H9 (cell line): ENCODE measurements at regions not wholly inside any gene's neighbourhood (a gene's known extent, or its start where the extent isn't known, plus 50 kb on each side); places are given as distances from the start of the nearest gene placed in this dataset.

Experiments used
- DNase-seq: peaks from one replicate; pipeline ENCODE4 v3.0.0-alpha.2; 2017
- H2AFZ ChIP-seq: one replicate; pipeline ENCODE4 v1.6.1; 2013; ENCODE audit warnings: mild to moderate bottlenecking, low read length, control low read depth, moderate library complexity
- H2AK5ac ChIP-seq: 2 replicates; pipeline ENCODE4 v1.6.1; 2013; ENCODE audit warnings: low read length, control low read depth, mixed read lengths; ENCODE audit not compliant: insufficient read length
- H2BK120ac ChIP-seq: one replicate; pipeline ENCODE4 v1.6.1; 2013; ENCODE audit warnings: low read depth, mild to moderate bottlenecking, low read length, control low read depth, inconsistent platforms; ENCODE audit not compliant: poor library complexity, severe bottlenecking
- H2BK12ac ChIP-seq: 2 replicates; pipeline ENCODE4 v1.6.1; 2013; ENCODE audit warnings: low read length, control low read depth, mixed read lengths, low read depth; ENCODE audit not compliant: insufficient read length
- H2BK15ac ChIP-seq: 2 replicates; pipeline ENCODE4 v1.6.1; 2013; ENCODE audit warnings: low read depth, low read length, control low read depth
- H2BK20ac ChIP-seq: one replicate; pipeline ENCODE4 v1.6.1; 2013; ENCODE audit warnings: low read depth, mild to moderate bottlenecking, low read length, control low read depth, inconsistent platforms; ENCODE audit not compliant: poor library complexity, severe bottlenecking
- H2BK5ac ChIP-seq: 2 replicates; pipeline ENCODE4 v1.6.1; 2013; ENCODE audit warnings: low read length, control low read depth, mixed read lengths; ENCODE audit not compliant: insufficient read length
- H3K14ac ChIP-seq: 2 replicates; pipeline ENCODE4 v1.6.1; 2013; ENCODE audit warnings: low read length, control low read depth; ENCODE audit not compliant: insufficient read depth
- H3K18ac ChIP-seq: 2 replicates; pipeline ENCODE4 v1.6.1; 2013; ENCODE audit warnings: low read depth, mild to moderate bottlenecking, mixed read lengths, low read length, control low read depth; ENCODE audit not compliant: insufficient read length
- H3K23ac ChIP-seq: 2 replicates; pipeline ENCODE4 v1.6.1; 2013; ENCODE audit warnings: low read length, control low read depth, mixed read lengths, low read depth; ENCODE audit not compliant: insufficient read length
- H3K23me2 ChIP-seq: 2 replicates; pipeline ENCODE4 v1.6.1; 2013; ENCODE audit warnings: low read depth, mild to moderate bottlenecking, mixed read lengths, low read length, control low read depth; ENCODE audit not compliant: insufficient read length, poor library complexity, severe bottlenecking
- H3K27ac ChIP-seq: 2 replicates; pipeline ENCODE4 v1.5.1; 2013; ENCODE audit warnings: low read length, control low read depth, mixed read lengths, low read depth; ENCODE audit not compliant: insufficient read length
- H3K27me3 ChIP-seq: 2 replicates; pipeline ENCODE4 v1.6.1; 2013; ENCODE audit warnings: low read length, control low read depth, inconsistent platforms; ENCODE audit not compliant: insufficient read depth
- H3K4ac ChIP-seq: 2 replicates; pipeline ENCODE4 v1.6.1; 2013; ENCODE audit warnings: low read depth, mild to moderate bottlenecking, control low read depth, inconsistent platforms, low read length, moderate library complexity
- H3K4me1 ChIP-seq: 2 replicates; pipeline ENCODE4 v1.6.1; 2013; ENCODE audit warnings: low read length, control low read depth, inconsistent platforms; ENCODE audit not compliant: insufficient read depth
- H3K4me2 ChIP-seq: 2 replicates; pipeline ENCODE4 v1.6.1; 2013; ENCODE audit warnings: low read length, control low read depth, mixed read lengths; ENCODE audit not compliant: insufficient read length, insufficient read depth
- H3K56ac ChIP-seq: 2 replicates; pipeline ENCODE4 v1.6.1; 2013; ENCODE audit warnings: low read depth, mild to moderate bottlenecking, mixed read lengths, low read length, control low read depth; ENCODE audit not compliant: insufficient read length
- H3K79me1 ChIP-seq: 2 replicates; pipeline ENCODE4 v1.6.1; 2013; ENCODE audit warnings: low read depth, mild to moderate bottlenecking, moderate library complexity, low read length, control low read depth, inconsistent platforms; ENCODE audit not compliant: insufficient read depth, poor library complexity, severe bottlenecking
- H3K79me2 ChIP-seq: 2 replicates; pipeline ENCODE4 v1.6.1; 2013; ENCODE audit warnings: low read length, control low read depth, inconsistent platforms; ENCODE audit not compliant: insufficient read depth
- H3K9ac ChIP-seq: 2 replicates; pipeline ENCODE4 v1.6.1; 2013; ENCODE audit warnings: low read length, control low read depth, mixed read lengths; ENCODE audit not compliant: insufficient read length; ENCODE audit errors: extremely low read depth
- H3K9me3 ChIP-seq: one replicate; pipeline ENCODE4 v1.6.1; 2013; ENCODE audit warnings: low read depth, low read length, inconsistent platforms; ENCODE audit not compliant: control insufficient read depth
- H3T11ph ChIP-seq: one replicate; pipeline ENCODE4 v1.6.1; 2013; ENCODE audit warnings: mild to moderate bottlenecking, low read length, control low read depth, inconsistent platforms
- H4K20me1 ChIP-seq: one replicate; pipeline ENCODE4 v1.6.1; 2013; ENCODE audit not compliant: control insufficient read depth, insufficient read length, insufficient read depth
- H4K5ac ChIP-seq: 2 replicates; pipeline ENCODE4 v1.6.1; 2013; ENCODE audit warnings: low read depth, mild to moderate bottlenecking, mixed read lengths, low read length, control low read depth; ENCODE audit not compliant: insufficient read length
- H4K8ac ChIP-seq: replicated peaks from 2 replicates; pipeline ENCODE4 v1.6.1; 2013; ENCODE audit warnings: low read length, control low read depth, mixed read lengths, low read depth; ENCODE audit not compliant: insufficient read length
- H4K91ac ChIP-seq: 2 replicates; pipeline ENCODE4 v1.6.1; 2013; ENCODE audit warnings: low read depth, mild to moderate bottlenecking, moderate library complexity, mixed read lengths, low read length, control low read depth; ENCODE audit not compliant: insufficient read length
- H3K27ac Mint-ChIP-seq, 3 experiments: 2 replicates in 2 of 3; 3 replicates in 1 of 3; pipeline ENCODE4 v1.8.0; 2020 to 2021; ENCODE audit warnings: mixed read lengths in 3 of 3, mild to moderate bottlenecking in 1 of 3, moderate library complexity in 1 of 3
- H3K27me3 Mint-ChIP-seq: 2 replicates; pipeline ENCODE4 v1.8.0; 2021; ENCODE audit warnings: low read depth, mild to moderate bottlenecking, moderate library complexity, mixed read lengths
- H3K36me3 Mint-ChIP-seq, 3 experiments: 2 replicates in 2 of 3; 3 replicates in 1 of 3; pipeline ENCODE4 v1.8.0; 2020 to 2021; ENCODE audit warnings: low read depth in 3 of 3, mixed read lengths in 3 of 3; ENCODE audit not compliant: insufficient read depth in 1 of 3
- H3K4me1 Mint-ChIP-seq, 2 experiments: 2 replicates each; pipeline ENCODE4 v1.8.0; 2020; ENCODE audit warnings: mixed read lengths in 2 of 2
- H3K4me3 Mint-ChIP-seq, 2 experiments: 2 replicates in 1 of 2; 3 replicates in 1 of 2; pipeline ENCODE4 v1.8.0; 2020 to 2021; ENCODE audit warnings: mild to moderate bottlenecking in 2 of 2, mixed read lengths in 2 of 2, moderate library complexity in 1 of 2
- H3K9me3 Mint-ChIP-seq, 2 experiments: 2 replicates in 1 of 2; 3 replicates in 1 of 2; pipeline ENCODE4 v1.8.0; 2020; ENCODE audit warnings: mild to moderate bottlenecking in 2 of 2, mixed read lengths in 2 of 2, moderate library complexity in 1 of 2
- CTCF ChIP-seq: fragments of 200-600 bp; sonication (generic); conservative IDR thresholded peaks from 3 replicates; pipeline ENCODE4 v1.8.0; 2021; ENCODE audit warnings: antibody characterized with exemption, mild to moderate bottlenecking
- WGBS: extraction: QIAGEN DNeasy Blood & Tissue Kit; methylation state at CpG from one replicate; pipeline ENCODE4 v1.1.7; 2013; ENCODE audit warnings: missing lambda C conversion rate, low lambda C conversion rate, mixed read lengths; ENCODE audit not compliant: insufficient read length; ENCODE audit errors: extremely low coverage; 5-methylcytosine and 5-hydroxymethylcytosine counted together

DNA sequence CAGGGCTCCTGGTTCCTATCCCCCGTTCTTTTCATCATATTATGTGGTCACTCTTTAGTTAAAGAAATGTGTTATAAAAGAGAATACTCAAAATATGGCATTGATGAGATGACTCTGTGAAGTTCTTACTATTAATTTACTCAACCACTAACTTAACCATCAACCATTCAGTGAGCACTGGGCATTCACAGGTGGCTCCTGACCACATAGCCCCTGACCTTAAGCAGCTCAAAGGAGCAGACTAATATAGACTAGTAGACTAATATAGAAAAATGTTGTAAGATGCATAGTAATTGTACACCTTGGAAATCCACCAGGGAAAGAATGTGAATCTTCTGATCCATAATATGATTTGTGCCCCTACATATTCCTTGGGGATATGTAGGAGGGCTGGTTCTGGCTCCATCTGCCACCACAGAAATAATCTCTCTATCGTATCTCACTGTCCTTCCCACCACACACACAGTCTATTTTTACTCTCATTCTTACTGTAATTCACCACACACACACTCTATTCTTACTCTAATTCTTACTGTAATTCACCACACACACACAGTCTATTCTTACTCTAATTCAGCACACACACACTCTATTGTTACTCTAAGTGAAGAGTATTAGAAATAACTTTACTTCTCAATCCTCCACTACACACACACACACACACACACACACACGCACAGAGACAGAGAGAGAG lies 188.9 kb upstream of the ITGA4 start:
- no peak overlapping the region for H3K23ac ChIP-seq
- no peak overlapping the region for H4K5ac ChIP-seq
- no peaks in the 10 kb centered on the region for H3K79me2 ChIP-seq
- H3K9ac ChIP-seq: no peak overlapping the region
- no CpG with 5 or more reads among the region's 3 CpGs for WGBS
- Mint-ChIP-seq H3K4me1 (peaks cover 17 to 22% of the 10 kb centered on the region in 2 experiments), H3K4me3 (no peak overlapping the region), H3K27me3 (no peaks in the 10 kb centered on the region), H3K36me3 (no peaks in the 10 kb centered on the region), H3K27ac (no peak overlapping the region), H3K9me3 (no peaks in the 10 kb centered on the region; a peak in 1 of 5 replicates)
- no peak overlapping the region for H4K8ac ChIP-seq
- no peak overlapping the region for H4K91ac ChIP-seq
- no peak overlapping the region for H3T11ph ChIP-seq
- H3K4me1 ChIP-seq: no peaks in the 10 kb centered on the region
- no peak for DNase-seq
- H2BK120ac ChIP-seq: no peak overlapping the region
- H3K79me1 ChIP-seq: no peaks in the 10 kb centered on the region
- H3K27ac ChIP-seq: no peak overlapping the region
- no peak overlapping the region for H2BK20ac ChIP-seq
- H2AK5ac ChIP-seq: no peak overlapping the region
- no peaks in the 10 kb centered on the region for H3K23me2 ChIP-seq
- no peak overlapping the region for H2AFZ ChIP-seq
- H2BK12ac ChIP-seq: no peak overlapping the region
- H4K20me1 ChIP-seq: no peaks in the 10 kb centered on the region
- H3K18ac ChIP-seq: no peak overlapping the region
- H2BK15ac ChIP-seq: no peak overlapping the region
- H3K14ac ChIP-seq: no peak overlapping the region
- H3K27me3 ChIP-seq: no peaks in the 10 kb centered on the region
- TF ChIP-seq CTCF: no peak
- H3K4me2 ChIP-seq: no peak overlapping the region
- H3K56ac ChIP-seq: no peak overlapping the region
- H2BK5ac ChIP-seq: no peak overlapping the region
- no peaks in the 10 kb centered on the region for H3K9me3 ChIP-seq
- H3K4ac ChIP-seq: no peak overlapping the region
